Astrocyte of the cerebellum (primary cell): ENCODE measurements at regions not wholly inside any gene's neighbourhood (a gene's known extent, or its start where the extent isn't known, plus 50 kb on each side); places are given as distances from the start of the nearest gene placed in this dataset.

Source experiments
- DNase-seq: peaks from one replicate; pipeline ENCODE4 v3.0.0-alpha.2; 2011; ENCODE audit warnings: low read depth
- H3K4me3 ChIP-seq: 2 replicates; pipeline ENCODE4 v1.5.1; 2011; ENCODE audit warnings: mild to moderate bottlenecking, low read depth, low read length, moderate library complexity
- CTCF ChIP-seq: IDR thresholded peaks from 2 replicates; pipeline ENCODE4 v1.5.1; 2012; ENCODE audit warnings: low read length, low read depth, moderate library complexity, mild to moderate bottlenecking; ENCODE audit errors: missing control alignments
- in situ Hi-C: cut with HindIII; loops from 2 replicates; pipeline ENCODE4 v1.10.0; 2017; ENCODE audit warnings: low sequenced_read_pairs

DNA sequence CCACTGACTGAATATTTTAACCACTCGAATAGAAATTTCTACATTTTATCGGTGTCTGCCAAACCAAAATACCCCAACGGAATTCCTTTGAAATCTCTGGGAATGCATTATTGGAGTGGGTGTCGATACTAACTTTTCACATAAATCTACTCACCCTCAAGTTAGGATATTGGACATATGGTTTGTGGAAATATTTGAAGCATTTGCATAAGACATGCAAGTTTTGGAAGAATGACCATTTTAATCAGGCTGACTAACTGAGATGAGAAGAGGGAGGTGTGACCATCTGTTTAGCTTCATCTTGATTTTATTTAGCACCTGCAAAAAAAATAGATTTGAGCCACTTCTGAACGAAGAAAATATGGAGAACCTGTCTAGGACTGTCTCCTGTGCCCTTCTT, 61.2 kb downstream of the KLF6 start:
- in situ Hi-C loops = no loop called here
- peak; percentile 64 for DNase-seq
- TF ChIP-seq CTCF = no peak
- H3K4me3 ChIP-seq = no peak overlapping the region

- in situ Hi-C loops = no loop called here
- no peak for TF ChIP-seq CTCF
- no peak overlapping the region for H3K4me3 ChIP-seq
- no peak for DNase-seq
Observed at GRCh38 chr10:3720228-3721019, 64.6 kb downstream of the KLF6 start.

GRCh38 chr10:3719024-3719843, 65.8 kb downstream of the KLF6 start:
- in situ Hi-C loops = no loop called here
- no peak for DNase-seq
- TF ChIP-seq CTCF = no peak
- H3K4me3 ChIP-seq = no peak overlapping the region

- DNase-seq = no peak
- no peak for TF ChIP-seq CTCF
- no peak overlapping the region for H3K4me3 ChIP-seq
- in situ Hi-C loops = no loop called here
Observed at GRCh38 chr10:3716093-3716492, 68.9 kb downstream of the KLF6 start.

DNA sequence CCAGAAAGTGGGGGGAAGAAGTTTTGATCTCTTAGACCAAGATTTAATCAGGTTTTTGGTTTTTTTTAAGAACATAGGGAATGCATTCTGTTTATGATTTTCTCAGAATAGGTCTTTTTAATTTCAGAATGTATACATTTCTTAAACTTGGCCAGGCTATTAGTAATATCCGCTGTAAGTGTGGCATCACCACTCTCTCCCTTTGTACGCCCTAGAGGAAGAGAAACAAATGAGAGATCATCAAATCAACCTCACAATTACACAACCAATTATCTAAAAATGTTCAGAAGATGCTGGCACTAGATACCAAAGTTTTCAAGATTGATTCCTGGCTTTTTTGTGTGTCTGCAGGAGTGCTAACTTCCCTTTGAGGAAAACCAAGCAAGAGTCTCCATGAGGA, 70.0 kb downstream of the KLF6 start:
- H3K4me3 ChIP-seq = no peak overlapping the region
- in situ Hi-C loops = no loop called here
- TF ChIP-seq CTCF = no peak
- DNase-seq = no peak

DNA sequence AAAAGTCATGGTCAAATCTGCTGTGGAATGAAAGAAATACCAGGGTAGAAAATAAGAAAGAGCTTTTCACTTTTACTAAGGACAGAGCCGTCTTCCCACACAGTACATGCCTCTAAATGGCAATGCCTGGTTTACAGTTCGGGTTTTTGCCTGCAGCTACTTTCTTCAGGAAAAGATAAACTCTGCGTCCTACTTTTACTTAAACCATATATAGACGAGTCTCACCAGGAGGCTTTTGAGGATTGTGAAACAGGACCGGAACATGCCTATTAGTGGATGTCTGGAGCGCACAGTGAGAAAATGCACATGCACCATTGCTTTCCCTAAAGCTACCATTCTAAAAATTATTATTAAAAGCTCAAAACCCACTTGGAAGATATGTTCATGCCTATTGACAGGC, 70.5 kb downstream of the KLF6 start:
- H3K4me3 ChIP-seq = no peak overlapping the region
- in situ Hi-C loops = no loop called here
- DNase-seq = no peak
- TF ChIP-seq CTCF = no peak
